Posterior cingulate gyrus (tissue), 11 donors: ENCODE measurements at regions not wholly inside any gene's neighbourhood (a gene's known extent, or its start where the extent isn't known, plus 50 kb on each side); places are given as distances from the start of the nearest gene placed in this dataset.

Source experiments
- DNase-seq, 10 donors: peaks; one replicate each; pipeline versions ENCODE4 v3.0.0 to v3.0.0-alpha.2; 2020 to 2021; ENCODE audit warnings: mixed read lengths in 3 of 10
- intact Hi-C: fragments of 100-400 bp; cut with DNase I; formaldehyde crosslinking; loops from one replicate; pipeline ENCODE4 v1.15.1; 2023

GRCh38 chr6:40097590-40097989, 163.3 kb upstream of the MOCS1 start:
- intact Hi-C loops = no loop called here
- no peak for DNase-seq

DNA sequence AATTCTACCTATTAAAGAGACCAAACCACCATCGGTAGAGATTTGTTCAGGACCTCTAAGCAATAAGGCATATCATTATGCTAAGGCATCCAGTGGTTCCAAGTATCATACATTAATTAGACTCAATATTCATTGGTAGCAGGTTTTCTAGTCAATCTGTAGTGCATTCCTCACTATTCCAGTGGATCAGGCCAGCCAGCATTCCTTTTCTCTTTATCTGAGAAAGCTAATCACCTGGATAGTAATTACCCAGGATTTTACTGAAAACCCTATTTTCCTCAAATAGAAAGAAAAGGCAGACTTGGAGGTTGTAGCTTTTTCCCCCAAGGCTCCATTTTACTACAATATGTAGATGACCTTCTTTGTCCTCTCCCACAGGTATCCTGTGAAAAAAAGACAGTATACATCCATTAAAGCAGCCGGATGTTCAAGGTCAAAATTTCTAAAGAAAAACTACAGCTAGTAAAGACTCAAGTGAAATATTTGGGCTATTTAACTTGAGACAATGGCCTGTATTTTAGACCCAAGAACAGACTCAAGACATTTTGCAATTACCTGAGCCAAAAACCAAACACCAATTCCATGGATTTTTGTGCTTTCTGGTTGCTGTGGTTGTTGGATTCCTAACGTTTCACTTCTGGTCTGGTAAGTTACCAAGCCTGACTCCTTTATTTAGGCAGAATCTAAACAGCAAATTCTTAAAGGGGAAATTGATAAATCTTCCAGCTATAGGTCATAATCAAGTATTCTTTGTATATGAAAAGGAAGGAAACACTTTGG, 149.1 kb upstream of the MOCS1 start:
- intact Hi-C loops = no loop called here
- no peak for DNase-seq

- DNase-seq = no peak
- intact Hi-C loops = no loop called here
These were observed 148.2 kb upstream of the MOCS1 start for GRCh38 chr6:40082278-40083043.

DNA sequence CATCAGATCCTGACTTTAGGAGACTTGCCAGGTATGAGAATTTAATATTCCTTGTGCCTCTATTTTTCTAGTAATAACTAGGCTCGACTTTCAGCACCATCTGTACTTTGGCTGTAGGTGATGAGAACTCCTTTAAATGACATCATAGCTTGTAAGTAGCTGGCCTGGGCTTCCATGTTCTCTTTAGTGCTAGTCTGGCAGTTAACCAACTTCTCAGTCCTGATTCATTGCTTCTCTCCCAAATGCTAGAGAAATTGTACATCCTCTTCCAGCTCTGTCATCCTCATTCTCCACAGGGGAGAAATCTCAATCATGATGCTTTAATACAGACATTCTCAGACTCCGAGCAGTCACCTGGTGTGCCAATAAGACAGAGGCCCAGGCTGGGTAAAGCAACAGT, 143.5 kb upstream of the MOCS1 start:
- intact Hi-C loops = no loop called here
- no peak for DNase-seq

DNA sequence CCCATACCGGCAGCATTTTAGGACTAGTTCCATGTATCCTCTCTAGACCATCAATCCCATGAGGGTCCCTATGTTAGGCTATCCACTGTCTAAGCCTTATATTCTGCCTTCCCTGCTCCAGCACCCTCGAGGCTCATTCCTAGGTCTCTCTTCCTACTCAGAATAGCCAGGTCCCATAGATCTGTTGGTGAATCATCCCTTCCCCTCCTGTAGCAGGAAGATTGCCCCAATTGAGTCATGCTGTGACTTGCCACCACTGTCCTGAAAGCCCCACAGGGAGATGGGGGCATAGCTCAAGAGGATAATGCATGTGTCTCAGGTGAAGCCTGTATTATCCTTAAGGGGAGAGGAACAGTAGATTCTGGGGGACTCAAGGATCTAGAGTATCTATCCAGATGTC, 143.1 kb upstream of the MOCS1 start:
- DNase-seq = no peak
- intact Hi-C loops = no loop called here

DNA sequence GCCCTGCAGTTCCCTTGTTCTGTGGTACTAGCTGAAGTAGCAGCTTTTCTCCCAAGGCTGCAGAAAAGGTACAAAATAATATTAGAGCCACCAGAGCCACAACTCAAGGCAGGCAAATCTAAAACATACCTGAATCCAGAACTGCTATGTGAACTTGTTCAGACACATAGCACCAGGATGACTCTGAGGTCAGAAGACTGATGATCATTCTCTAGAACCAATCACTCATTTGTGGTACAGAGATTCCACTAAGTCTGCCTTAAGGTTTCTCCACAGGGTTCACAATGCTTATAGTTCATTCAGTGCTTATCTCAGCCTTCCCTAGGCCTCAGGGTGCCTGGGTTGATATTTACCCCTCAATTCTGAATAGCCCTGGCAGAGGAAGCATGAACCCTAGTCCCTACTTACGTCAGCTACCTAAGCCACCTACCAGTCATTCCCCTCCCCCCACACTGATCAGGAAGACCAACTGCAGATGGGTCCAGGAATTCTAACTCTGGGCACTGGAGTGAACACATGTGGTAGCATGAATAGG, 140.9 kb upstream of the MOCS1 start:
- intact Hi-C loops = no loop called here
- no peak for DNase-seq

DNA sequence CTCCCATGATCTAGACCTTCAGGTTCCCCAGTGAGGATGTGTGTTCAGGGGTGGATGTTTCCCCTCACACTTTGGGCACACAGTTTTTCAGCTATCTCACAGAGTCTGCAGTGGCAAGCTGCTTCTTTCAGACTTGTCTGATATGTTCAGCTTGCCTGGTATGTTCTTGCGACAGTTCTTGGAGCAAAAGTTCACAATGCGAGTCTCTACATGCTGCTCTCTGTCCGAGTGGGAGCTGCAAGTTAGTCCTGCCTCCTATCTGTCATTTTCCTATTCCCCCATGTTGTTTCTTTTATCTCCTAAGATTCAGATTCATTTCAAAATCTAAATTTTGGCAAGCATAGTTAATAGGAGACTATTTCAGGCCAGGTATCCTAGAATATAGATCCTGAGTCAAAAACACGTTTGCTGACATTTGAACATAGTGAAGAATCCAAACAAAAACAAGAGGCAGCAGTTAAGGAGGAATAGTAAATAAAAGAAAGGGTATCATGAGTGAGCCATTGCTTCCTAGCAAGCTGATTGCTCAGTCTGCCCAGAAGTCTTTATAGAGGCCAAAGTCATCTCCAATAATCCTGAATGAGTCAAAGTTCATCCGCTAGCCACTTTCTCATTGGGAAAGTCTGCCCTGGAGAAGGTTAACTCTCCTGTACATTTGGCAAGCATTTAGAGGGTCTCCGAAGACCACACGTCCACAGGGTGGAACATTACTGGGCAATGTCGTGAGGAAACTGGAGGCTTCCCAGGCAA, 140.2 kb upstream of the MOCS1 start:
- no peak for DNase-seq
- intact Hi-C loops = no loop called here

GRCh38 chr6:40066372-40066771, 132.1 kb upstream of the MOCS1 start:
- intact Hi-C loops = no loop called here
- no peak for DNase-seq

- no peak for DNase-seq
- intact Hi-C loops = no loop called here
These were observed 122.6 kb upstream of the MOCS1 start for GRCh38 chr6:40056865-40057264.

DNA sequence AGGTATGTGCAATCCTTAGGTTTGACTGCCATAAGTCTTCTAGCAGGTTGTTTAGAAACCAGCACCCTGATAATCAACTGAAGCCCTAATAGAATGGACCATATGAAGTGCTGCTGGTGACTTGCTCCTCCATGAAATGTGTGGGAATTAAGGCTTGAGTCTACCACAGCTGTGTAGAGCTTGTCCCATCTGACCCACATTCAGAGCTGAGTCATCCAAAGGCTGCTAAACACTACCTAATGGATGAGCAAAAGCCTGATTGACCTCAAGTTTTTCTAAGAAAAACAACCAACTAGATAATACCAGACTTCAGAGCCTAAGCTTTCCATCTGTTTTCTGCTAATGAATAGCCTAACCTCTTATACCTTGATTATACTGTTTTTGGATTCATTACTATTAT, 120.3 kb upstream of the MOCS1 start:
- DNase-seq = no peak
- intact Hi-C loops = no loop called here

DNA sequence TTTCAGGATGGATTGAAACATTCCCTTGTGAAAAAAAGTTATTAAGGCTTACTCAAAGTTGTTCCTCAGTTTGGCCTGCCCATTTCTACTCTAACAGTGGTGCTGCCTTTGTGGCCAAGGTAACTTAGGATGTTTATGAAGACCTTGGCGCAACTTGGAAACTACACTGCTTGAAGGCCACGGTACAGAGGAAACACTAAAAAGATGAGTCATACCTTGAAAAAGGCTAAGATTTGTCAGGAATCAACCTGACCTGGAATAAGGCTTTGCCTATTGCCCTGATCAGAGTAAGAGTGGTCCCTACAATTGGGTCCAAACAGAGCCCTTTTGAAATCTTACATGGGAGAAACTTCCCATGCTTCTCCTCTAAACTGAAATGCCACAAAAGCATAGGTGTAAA, 119.9 kb upstream of the MOCS1 start:
- intact Hi-C loops = no loop called here
- DNase-seq = no peak

DNA sequence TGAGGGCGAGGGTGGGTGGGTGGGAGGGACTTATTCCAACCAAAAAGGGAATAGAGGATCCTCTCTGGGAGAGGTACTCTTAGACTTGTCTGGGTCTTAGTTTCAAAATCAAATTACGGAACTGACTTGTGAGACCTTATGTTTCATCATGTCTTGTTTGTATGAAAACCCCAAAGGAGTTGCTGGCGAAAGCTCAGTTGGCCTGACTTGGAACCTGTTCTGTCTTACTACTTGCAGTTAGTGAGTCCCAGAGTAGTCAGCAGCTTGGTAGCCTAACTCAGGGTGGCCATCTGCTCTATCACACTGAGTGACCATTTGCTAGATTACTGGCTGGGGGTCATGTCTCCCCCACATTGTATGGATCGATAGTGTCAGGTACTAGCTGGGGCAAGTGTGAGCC, 114.9 kb upstream of the MOCS1 start:
- intact Hi-C loops = no loop called here
- DNase-seq = no peak

GRCh38 chr6:40044196-40044595, 109.9 kb upstream of the MOCS1 start:
- DNase-seq = no peak
- intact Hi-C loops = no loop called here

- no peak for DNase-seq
- intact Hi-C loops = no loop called here
These were observed 108.0 kb upstream of the MOCS1 start for GRCh38 chr6:40042232-40042631.

DNA sequence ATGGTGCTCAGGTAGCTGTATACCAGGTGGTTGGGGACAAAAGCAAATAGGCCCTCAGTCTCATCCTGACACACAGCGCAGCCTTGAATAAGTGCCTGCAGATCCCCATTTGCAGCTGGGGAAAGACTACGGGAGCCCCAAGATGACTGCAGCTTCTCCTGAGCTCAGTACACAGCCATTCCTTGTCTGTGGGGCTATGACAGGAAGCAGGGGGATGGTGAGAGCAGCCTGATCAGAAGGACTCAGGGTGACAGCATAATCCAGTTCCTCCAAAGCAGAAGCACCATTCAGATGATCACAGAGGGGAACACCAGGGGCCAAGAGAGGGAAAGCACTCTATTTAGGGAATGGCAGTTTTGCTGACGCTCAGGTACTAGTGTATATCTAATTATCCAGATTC, 104.8 kb upstream of the MOCS1 start:
- intact Hi-C loops = no loop called here

DNA sequence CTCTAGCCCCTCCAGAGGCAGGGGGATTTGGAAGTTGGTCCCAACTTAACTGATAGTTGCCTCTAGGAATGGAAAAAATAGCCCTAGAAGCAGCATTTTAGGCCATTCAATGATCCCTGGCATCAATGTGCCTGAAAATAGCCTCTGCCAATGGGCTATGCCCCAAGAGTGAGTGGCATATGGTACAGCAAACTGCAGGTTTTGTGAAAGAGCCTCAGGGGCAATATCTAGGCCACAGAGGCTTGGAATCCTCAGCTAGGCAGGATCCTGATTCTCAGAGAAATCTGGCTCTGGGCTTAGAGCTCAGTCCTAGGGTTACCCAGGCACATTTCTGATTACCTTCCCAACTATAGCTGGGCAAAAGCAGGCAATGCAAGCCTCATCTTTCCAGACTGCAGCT, 104.4 kb upstream of the MOCS1 start:
- DNase-seq = no peak
- intact Hi-C loops = no loop called here

More for the DNA sequence above, 104.8 kb upstream of the MOCS1 start:
- no peak for DNase-seq

DNA sequence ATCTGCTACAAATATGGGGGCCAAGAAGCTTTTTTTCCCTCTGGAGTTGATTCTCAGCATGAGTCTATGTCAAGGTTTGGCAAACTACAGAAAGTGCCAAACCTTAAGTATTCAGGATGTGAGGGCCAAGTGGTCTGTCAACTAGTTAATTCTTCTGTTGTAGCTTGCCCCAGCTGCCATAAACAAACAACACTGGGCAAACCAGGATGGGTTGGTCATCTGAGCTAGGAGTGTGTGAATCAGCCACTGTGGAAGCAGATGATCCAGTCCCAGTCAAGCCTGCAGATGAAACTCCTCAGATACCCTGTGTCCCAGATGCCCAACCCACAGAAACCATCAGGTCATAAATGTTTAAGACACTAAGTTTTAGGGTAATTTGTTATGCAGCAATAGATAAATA, 103.0 kb upstream of the MOCS1 start:
- no peak for DNase-seq
- intact Hi-C loops = no loop called here

GRCh38 chr6:40036186-40036585, 101.9 kb upstream of the MOCS1 start:
- DNase-seq = no peak
- intact Hi-C loops = no loop called here

DNA sequence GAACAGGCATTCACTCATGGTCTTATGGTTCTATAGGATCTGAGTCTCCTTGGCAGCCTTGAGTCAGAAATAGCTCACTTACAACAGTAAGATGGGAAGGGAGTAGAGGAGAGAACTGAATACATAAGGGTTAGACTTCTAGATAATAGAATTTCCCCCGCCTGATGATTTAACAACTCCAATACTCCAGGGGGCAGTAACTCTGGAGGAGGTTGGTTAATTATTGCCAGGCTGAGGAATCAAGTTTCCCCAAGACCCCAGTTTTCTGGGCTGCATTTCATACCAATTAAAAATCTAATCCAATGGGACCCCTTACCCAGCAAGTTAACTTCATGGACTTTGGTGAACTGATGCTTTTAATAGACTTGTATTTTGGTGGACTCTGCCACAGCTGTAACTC, 94.2 kb upstream of the MOCS1 start:
- intact Hi-C loops = no loop called here
- no peak for DNase-seq

DNA sequence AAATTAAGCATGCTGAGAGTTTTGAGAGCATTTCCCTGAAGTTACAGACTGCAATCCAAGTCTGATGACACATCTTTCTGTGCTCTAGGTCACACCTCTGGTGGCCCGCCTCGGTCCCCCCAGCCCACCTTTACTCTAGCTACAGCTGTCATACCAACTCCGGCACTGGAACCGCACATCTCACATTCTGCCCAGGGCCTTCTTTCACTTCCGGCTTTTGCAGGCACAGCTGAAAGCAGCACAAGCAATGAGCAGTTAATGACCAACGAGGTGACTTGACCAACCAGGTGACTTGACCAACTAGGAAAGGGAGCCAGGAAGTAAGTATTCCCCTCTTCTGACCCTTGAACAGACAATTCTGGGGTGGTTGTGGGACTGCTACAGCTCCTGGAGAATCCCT, 88.6 kb upstream of the MOCS1 start:
- no peak for DNase-seq
- intact Hi-C loops = no loop called here

DNA sequence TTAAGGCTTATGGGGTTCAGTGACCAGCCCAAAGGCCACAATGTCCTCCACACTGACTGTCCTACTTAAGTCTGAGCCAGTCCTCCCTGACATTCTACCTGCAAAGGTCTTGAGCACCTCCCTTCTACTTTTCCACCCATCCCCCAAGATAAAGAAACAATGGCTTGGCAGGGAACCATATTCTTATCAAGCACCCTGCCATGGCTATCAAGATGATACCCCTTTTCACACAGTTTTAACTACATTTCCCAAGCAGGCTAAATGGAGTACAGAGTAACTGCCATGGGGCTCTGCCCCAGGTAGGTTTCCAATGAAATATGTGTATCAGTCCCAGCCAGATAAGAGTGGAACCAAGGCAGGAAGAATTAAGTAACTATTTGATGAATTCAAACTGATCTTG, 85.9 kb upstream of the MOCS1 start:
- intact Hi-C loops = no loop called here
- no peak for DNase-seq
